Natural killer cell (primary cell): ENCODE measurements at regions not wholly inside any gene's neighbourhood (a gene's known extent, or its start where the extent isn't known, plus 50 kb on each side); places are given as distances from the start of the nearest gene placed in this dataset.

ENCODE experiments used
- ATAC-seq, 3 donors: fragments of 150-1000 bp in 2 of 3; fragments of 200-7000 bp in 1 of 3; cut with Tn5 transposase; 1 replicate in 1 of 3; 2 replicates in 2 of 3; pipeline ENCODE4 v1.10.0; 2021; ENCODE audit warnings: mild to moderate bottlenecking in 2 of 3, moderate library complexity in 2 of 3
- DNase-seq, 2 donors: peaks; one replicate each; pipeline versions ENCODE4 v3.0.0 to v3.0.0-alpha.2; 2013 to 2021; ENCODE audit warnings: mixed read lengths in 1 of 2
- H3K27ac ChIP-seq: one replicate; pipeline ENCODE4 v1.5.1; 2013; ENCODE audit warnings: mild to moderate bottlenecking, low read length
- H3K27me3 ChIP-seq: one replicate; pipeline ENCODE4 v1.6.1; 2013; ENCODE audit warnings: low read length; ENCODE audit not compliant: control insufficient read depth, insufficient read depth
- H3K36me3 ChIP-seq: one replicate; pipeline ENCODE4 v1.6.1; 2013; ENCODE audit warnings: low read length; ENCODE audit not compliant: control insufficient read depth, insufficient read depth
- H3K4me1 ChIP-seq: one replicate; pipeline ENCODE4 v1.6.1; 2013; ENCODE audit warnings: low read length; ENCODE audit not compliant: control insufficient read depth, insufficient read depth
- H3K4me3 ChIP-seq: one replicate; pipeline ENCODE4 v1.5.1; 2013; ENCODE audit warnings: low read length
- H3K9me3 ChIP-seq: one replicate; pipeline ENCODE4 v1.6.1; 2013; ENCODE audit warnings: low read length; ENCODE audit not compliant: control insufficient read depth, insufficient read depth
- H3K27ac Mint-ChIP-seq, 2 donors: one replicate each; pipeline ENCODE4 v1.8.0; 2022; ENCODE audit warnings: mild to moderate bottlenecking in 2 of 2, mixed read lengths in 2 of 2, moderate library complexity in 1 of 2
- H3K27me3 Mint-ChIP-seq, 2 donors: one replicate each; pipeline ENCODE4 v1.8.0; 2022; ENCODE audit warnings: low read depth in 2 of 2, mixed read lengths in 2 of 2
- H3K36me3 Mint-ChIP-seq: one replicate; pipeline ENCODE4 v1.8.0; 2022; ENCODE audit warnings: mixed read lengths
- H3K4me1 Mint-ChIP-seq, 2 donors: one replicate each; pipeline ENCODE4 v1.8.0; 2022; ENCODE audit warnings: mixed read lengths in 2 of 2
- H3K4me3 Mint-ChIP-seq: one replicate; pipeline ENCODE4 v1.8.0; 2022; ENCODE audit warnings: mild to moderate bottlenecking, moderate library complexity, mixed read lengths
- H3K9me3 Mint-ChIP-seq, 2 donors: one replicate each; pipeline ENCODE4 v1.8.0; 2022; ENCODE audit warnings: mixed read lengths in 2 of 2
- CTCF ChIP-seq: fragments of 200-600 bp; IDR thresholded peaks from one replicate; pipeline ENCODE4 v1.8.0; 2022; ENCODE audit warnings: antibody characterized with exemption
- WGBS: methylation state at CpG from one replicate; pipeline ENCODE4 v1.1.7; 2013; ENCODE audit warnings: missing lambda C conversion rate; ENCODE audit not compliant: insufficient coverage; 5-methylcytosine and 5-hydroxymethylcytosine counted together
- intact Hi-C: fragments of 100-400 bp; cut with micrococcal nuclease; formaldehyde crosslinking; loops from one replicate; pipeline ENCODE4 v1.14.2; 2022

DNA sequence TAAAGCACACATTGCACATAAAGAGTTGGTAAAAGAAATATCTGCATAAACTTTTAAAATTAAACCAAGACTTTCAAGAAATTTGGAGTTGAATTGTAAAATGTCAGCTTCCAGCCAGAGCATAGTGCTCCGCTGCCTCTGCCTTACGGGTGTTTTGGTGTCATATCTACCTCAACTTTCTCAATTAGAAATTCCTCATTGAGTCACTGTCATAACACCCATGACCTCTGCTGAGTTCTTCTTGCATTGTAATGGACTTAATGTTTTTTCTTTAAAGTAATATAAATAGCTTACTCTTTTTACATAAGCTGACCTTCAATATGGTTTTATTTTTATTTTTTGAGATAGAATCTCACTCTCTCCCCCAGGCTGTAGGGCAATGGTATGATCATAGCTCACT is 551.0 kb upstream of the NBEA start:
- DNase-seq, result no peak
- Mint-ChIP-seq H3K4me1 (no peaks in the 10 kb centered on the region), H3K27ac (no peak overlapping the region), H3K9me3 (peaks cover 9 to 17% of the 10 kb centered on the region in 2 donors), H3K4me3 (no peak overlapping the region), H3K27me3 (no peaks in the 10 kb centered on the region), H3K36me3 (peaks cover 6% of the 10 kb centered on the region)
- H3K4me1 ChIP-seq, result no peaks in the 10 kb centered on the region
- no peak overlapping the region for H3K27ac ChIP-seq
- intact Hi-C loops, result no loop called here
- no peak for ATAC-seq
- no peak overlapping the region for H3K4me3 ChIP-seq
- WGBS, result 100% methylated on average over 2 of the region's 2 CpGs
- no peak for TF ChIP-seq CTCF
- H3K36me3 ChIP-seq, result no peaks in the 10 kb centered on the region
- H3K27me3 ChIP-seq, result no peaks in the 10 kb centered on the region
- peaks cover 2% of the 10 kb centered on the region for H3K9me3 ChIP-seq

DNA sequence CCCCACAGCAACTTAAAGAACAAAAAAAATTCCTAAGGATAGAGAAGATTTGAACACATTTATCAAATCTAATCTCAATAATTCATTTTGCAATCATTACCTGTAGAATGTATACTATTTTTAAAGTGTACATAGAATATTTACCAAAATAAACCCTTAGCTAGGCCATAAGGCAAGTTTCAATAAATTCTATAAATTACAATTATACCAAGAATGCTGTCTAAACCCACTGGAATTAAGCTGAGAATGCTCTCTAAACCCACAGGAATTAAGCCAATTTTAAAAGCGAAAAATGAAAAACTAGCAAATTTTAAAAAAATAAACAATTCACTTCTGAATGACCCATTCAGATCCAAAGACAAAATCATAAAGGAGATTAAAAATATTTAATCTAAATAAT is 540.4 kb upstream of the NBEA start:
- H3K4me3 ChIP-seq, result no peak overlapping the region
- ATAC-seq (no peak), DNase-seq (no peak)
- H3K27me3 Mint-ChIP-seq, result no peaks in the 10 kb centered on the region
- intact Hi-C loops, result no loop called here
- no peaks in the 10 kb centered on the region for H3K36me3 ChIP-seq
- H3K36me3 Mint-ChIP-seq, result no peaks in the 10 kb centered on the region
- no peak for TF ChIP-seq CTCF
- no peaks in the 10 kb centered on the region for H3K4me1 Mint-ChIP-seq
- no peak overlapping the region for H3K27ac ChIP-seq
- H3K9me3 Mint-ChIP-seq, result peaks cover 8 to 11% of the 10 kb centered on the region in 2 donors
- WGBS, result no CpG with 5 or more reads among the region's 1 CpG
- no peaks in the 10 kb centered on the region for H3K27me3 ChIP-seq
- H3K9me3 ChIP-seq, result no peaks in the 10 kb centered on the region
- no peaks in the 10 kb centered on the region for H3K4me1 ChIP-seq
- no peak overlapping the region for H3K4me3 Mint-ChIP-seq
- no peak overlapping the region for H3K27ac Mint-ChIP-seq

- H3K4me3 Mint-ChIP-seq, result no peak overlapping the region
- Histone ChIP-seq H3K9me3 (peaks cover 7% of the 10 kb centered on the region), H3K36me3 (no peaks in the 10 kb centered on the region), H3K27ac (no peak overlapping the region), H3K27me3 (no peaks in the 10 kb centered on the region), H3K4me3 (no peak overlapping the region), H3K4me1 (no peaks in the 10 kb centered on the region)
- intact Hi-C loops, result no loop called here
- H3K36me3 Mint-ChIP-seq, result no peaks in the 10 kb centered on the region
- no peaks in the 10 kb centered on the region for H3K4me1 Mint-ChIP-seq
- no peak overlapping the region for H3K27ac Mint-ChIP-seq
- ATAC-seq (no peak), DNase-seq (no peak)
- WGBS, result 85% methylated on average over 4 of the region's 4 CpGs
- H3K27me3 Mint-ChIP-seq, result no peaks in the 10 kb centered on the region
- peaks cover 5 to 18% of the 10 kb centered on the region in 2 donors for H3K9me3 Mint-ChIP-seq
- TF ChIP-seq CTCF, result no peak
These were observed 536.5 kb upstream of the NBEA start for GRCh38 chr13:34405410-34406181.

GRCh38 chr13:34408640-34409039 is 533.4 kb upstream of the NBEA start:
- H3K27ac Mint-ChIP-seq, result no peak overlapping the region
- Histone ChIP-seq H3K4me1 (no peaks in the 10 kb centered on the region), H3K4me3 (no peak overlapping the region), H3K27ac (no peak overlapping the region), H3K36me3 (no peaks in the 10 kb centered on the region), H3K9me3 (peaks cover 10% of the 10 kb centered on the region), H3K27me3 (no peaks in the 10 kb centered on the region)
- WGBS, result 75% methylated on average over 1 of the region's 2 CpGs
- H3K36me3 Mint-ChIP-seq, result no peaks in the 10 kb centered on the region
- TF ChIP-seq CTCF, result no peak
- DNase-seq (no peak), ATAC-seq (no peak)
- H3K27me3 Mint-ChIP-seq, result no peaks in the 10 kb centered on the region
- H3K4me3 Mint-ChIP-seq, result no peak overlapping the region
- intact Hi-C loops, result no loop called here
- H3K4me1 Mint-ChIP-seq, result no peaks in the 10 kb centered on the region
- peaks cover 8 to 17% of the 10 kb centered on the region in 2 donors for H3K9me3 Mint-ChIP-seq
